Astrocyte (in vitro differentiated cells and primary cell): ENCODE measurements at regions not wholly inside any gene's neighbourhood (a gene's known extent, or its start where the extent isn't known, plus 50 kb on each side); places are given as distances from the start of the nearest gene placed in this dataset.

Experiments
- CTCF ChIP-seq: IDR thresholded peaks from 2 replicates; pipeline ENCODE4 v1.5.1; 2011; ENCODE audit warnings: low read depth, mild to moderate bottlenecking, inconsistent platforms, low read length, moderate library complexity; ENCODE audit not compliant: insufficient read depth
- EZH2 ChIP-seq: IDR thresholded peaks from 2 replicates; pipeline ENCODE4 v1.6.1; 2012; ENCODE audit warnings: mild to moderate bottlenecking, low read length, inconsistent platforms; ENCODE audit not compliant: insufficient read depth

DNA sequence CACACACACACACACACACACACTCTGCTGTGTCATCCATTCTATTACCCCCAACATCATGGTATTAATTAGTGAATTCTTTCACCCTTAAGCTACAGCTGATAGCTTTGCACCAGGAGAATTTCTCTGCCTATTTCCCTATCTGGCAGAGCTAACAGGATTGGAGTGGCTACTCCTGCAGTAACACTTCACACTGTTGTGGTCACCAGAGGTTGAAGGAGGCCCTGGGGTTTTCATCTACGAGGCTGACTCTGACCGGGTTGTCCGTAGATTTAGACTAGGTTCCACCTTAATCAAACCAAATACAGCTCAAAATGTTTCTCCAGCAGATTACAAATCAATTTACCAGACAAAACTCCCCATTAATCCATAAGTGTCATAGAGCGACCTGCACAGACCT lies 69.2 kb upstream of the RIPOR2 start:
- TF ChIP-seq CTCF (no peak), EZH2 (no peak)
